Activated CD4-positive, alpha-beta memory T cell treated with anti-CD3 and anti-CD28 coated beads, Interleukin-2, amount 10 ng/mL, durations not matched to agents 7 days and 5 days (primary cell): ENCODE measurements at regions not wholly inside any gene's neighbourhood (a gene's known extent, or its start where the extent isn't known, plus 50 kb on each side); places are given as distances from the start of the nearest gene placed in this dataset.

Experiments
- CTCF ChIA-PET: fragments of 350-600 bp; sonication (Branson Sonifier 250); formaldehyde crosslinking; loops from one replicate; lab custom pipeline; 2021; ENCODE audit warnings: antibody characterized with exemption, inconsistent platforms; lab: Charles Lee
- POLR2A ChIA-PET: fragments of 350-600 bp; sonication (Branson Sonifier 250); formaldehyde crosslinking; loops from one replicate; lab custom pipeline; 2021; ENCODE audit warnings: antibody characterized with exemption; lab: Charles Lee
- DNase-seq: peaks from one replicate; pipeline ENCODE4 v3.0.0-alpha.2; 2020
- H3K27ac Mint-ChIP-seq: one replicate; pipeline ENCODE4 v1.8.0; 2021; ENCODE audit warnings: mild to moderate bottlenecking, mixed read lengths
- H3K27me3 Mint-ChIP-seq: one replicate; pipeline ENCODE4 v1.8.0; 2021; ENCODE audit warnings: mixed read lengths
- H3K36me3 Mint-ChIP-seq: one replicate; pipeline ENCODE4 v1.8.0; 2021; ENCODE audit warnings: low read depth, mixed read lengths
- H3K4me1 Mint-ChIP-seq: one replicate; pipeline ENCODE4 v1.8.0; 2021; ENCODE audit warnings: mixed read lengths
- H3K4me3 Mint-ChIP-seq: one replicate; pipeline ENCODE4 v1.8.0; 2021; ENCODE audit warnings: mild to moderate bottlenecking, mixed read lengths
- H3K9me3 Mint-ChIP-seq: one replicate; pipeline ENCODE4 v1.8.0; 2021; ENCODE audit warnings: mixed read lengths

DNA sequence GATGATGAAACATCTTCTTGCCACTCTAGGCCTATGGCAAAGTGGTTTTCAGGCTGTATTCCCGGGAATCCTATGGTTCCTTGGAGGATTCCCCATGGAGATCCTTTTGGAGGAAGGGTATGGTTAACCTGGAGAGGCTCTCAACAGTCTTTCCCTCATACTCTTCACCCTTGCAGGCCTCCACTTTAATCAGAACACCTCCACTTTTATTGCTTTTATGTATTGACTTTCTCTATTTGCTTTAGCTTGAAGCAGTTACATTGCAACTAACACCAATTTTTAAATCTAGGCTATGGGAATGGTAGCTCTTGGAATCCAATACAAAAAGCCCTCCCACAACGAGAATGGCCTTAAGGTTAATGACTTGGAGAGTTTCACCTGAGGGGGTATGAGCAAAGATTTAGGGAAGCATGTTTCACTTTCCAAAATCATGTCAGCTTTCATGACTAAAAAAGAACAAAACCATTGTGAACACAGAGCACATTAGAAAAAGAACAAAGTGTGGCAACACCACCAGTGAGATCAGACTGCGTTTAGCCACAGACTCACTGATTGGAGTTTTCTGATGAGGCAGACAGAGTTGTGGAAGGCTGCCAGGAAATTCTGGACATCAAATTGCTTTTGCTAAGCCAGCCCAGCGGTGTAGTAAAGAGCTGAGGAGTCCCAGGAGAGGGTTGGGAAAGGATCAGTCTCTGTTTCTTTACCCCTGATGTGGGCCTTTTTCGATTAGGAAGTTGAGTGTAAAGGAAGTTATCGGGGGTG, 130.4 kb upstream of the BMPER start:
- DNase-seq, result no peak
- Mint-ChIP-seq H3K27me3 (no peaks in the 10 kb centered on the region), H3K9me3 (no peaks in the 10 kb centered on the region), H3K4me1 (no peaks in the 10 kb centered on the region), H3K27ac (no peak overlapping the region), H3K36me3 (no peaks in the 10 kb centered on the region), H3K4me3 (no peak overlapping the region)
- ChIA-PET CTCF (no interaction called here), POLR2A (no interaction called here)

DNA sequence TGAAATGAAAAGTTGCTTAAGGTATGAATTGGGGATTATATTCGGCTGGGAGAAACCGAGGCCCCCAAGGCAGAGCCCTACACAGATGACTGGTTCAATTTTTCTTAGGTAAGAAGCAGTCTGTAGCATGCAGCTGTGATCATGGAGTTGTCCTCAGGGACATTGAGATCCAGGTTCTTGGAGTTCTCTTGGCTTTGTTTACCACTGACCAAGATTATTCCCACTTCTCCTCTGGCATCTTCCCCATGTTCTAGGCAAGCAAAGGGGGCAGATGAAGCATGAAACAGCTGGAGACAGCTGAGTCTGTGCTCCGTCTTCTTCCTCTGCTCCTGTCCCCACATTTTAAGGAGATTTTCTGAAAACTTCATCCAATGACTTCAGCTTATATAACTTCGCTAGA, 129.5 kb upstream of the BMPER start:
- no peak overlapping the region for H3K27ac Mint-ChIP-seq
- no peaks in the 10 kb centered on the region for H3K36me3 Mint-ChIP-seq
- CTCF ChIA-PET, result no interaction called here
- POLR2A ChIA-PET, result no interaction called here
- no peaks in the 10 kb centered on the region for H3K4me1 Mint-ChIP-seq
- H3K4me3 Mint-ChIP-seq, result no peak overlapping the region
- no peak for DNase-seq
- H3K27me3 Mint-ChIP-seq, result no peaks in the 10 kb centered on the region
- no peaks in the 10 kb centered on the region for H3K9me3 Mint-ChIP-seq

DNA sequence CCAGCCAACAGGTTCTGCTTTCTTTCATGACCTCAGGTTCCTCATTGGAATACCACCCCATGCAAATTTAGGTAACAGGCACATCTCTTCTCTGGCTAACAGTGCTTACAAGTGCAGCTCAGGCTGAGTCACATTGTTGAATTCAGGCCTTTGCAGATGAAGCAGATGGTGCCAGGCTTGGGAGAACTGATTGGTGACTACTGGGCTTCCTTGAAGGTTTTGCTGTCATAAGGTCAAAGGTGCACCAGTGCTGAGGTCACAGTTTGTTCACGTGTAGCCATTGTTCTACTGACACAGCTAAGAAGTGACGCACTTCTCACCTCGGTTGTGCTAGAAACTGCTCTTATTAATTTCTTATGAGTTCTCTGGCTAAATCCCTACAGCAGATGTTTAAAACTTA, 128.6 kb upstream of the BMPER start:
- Mint-ChIP-seq H3K27ac (no peak overlapping the region), H3K36me3 (no peaks in the 10 kb centered on the region), H3K9me3 (no peaks in the 10 kb centered on the region), H3K4me1 (no peaks in the 10 kb centered on the region), H3K27me3 (no peaks in the 10 kb centered on the region), H3K4me3 (no peak overlapping the region)
- ChIA-PET POLR2A (no interaction called here), CTCF (no interaction called here)
- DNase-seq, result no peak

DNA sequence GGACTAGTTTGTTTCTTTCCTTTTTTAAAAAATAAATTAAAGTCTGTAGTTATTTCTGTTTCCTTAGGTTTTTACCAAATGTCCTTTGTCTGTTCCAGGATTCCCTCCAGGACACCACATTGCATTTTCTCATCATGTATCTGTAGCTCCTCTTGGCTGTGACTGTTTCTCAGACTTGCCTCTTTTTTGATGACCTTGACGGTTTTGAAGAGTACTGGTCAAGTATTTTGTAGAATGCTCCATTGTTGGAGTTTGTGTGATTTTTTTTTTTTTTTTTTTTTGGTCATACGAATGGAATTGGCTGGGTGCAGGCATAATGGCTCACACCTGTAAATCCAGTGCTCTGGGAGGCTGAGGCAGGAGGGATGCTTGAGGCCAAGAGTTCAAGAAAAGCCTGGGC, 127.1 kb upstream of the BMPER start:
- CTCF ChIA-PET, result no interaction called here
- no peak overlapping the region for H3K27ac Mint-ChIP-seq
- no peaks in the 10 kb centered on the region for H3K36me3 Mint-ChIP-seq
- H3K27me3 Mint-ChIP-seq, result no peaks in the 10 kb centered on the region
- POLR2A ChIA-PET, result no interaction called here
- no peak overlapping the region for H3K4me3 Mint-ChIP-seq
- no peaks in the 10 kb centered on the region for H3K4me1 Mint-ChIP-seq
- DNase-seq, result no peak
- H3K9me3 Mint-ChIP-seq, result no peaks in the 10 kb centered on the region

DNA sequence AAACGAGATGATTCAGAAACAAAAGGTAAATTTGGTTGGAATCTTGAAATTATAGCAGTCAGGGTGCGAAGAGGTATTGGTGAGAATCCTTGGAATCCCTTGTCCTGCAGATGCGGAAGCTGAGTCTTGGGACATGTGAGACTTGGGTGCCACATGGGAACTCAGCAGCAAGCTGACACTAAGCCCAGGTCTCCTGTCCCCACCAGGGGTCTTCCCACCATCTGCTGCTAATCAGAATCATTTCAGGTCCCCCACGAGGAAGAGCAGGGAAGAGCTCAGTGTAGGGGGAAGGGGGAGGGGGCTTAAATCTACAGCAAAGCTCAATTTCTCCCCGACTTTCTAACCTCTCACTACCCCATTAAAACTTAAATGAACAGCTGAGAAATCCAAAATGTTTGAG, 126.1 kb upstream of the BMPER start:
- no peaks in the 10 kb centered on the region for H3K36me3 Mint-ChIP-seq
- no peak overlapping the region for H3K27ac Mint-ChIP-seq
- CTCF ChIA-PET, result no interaction called here
- H3K27me3 Mint-ChIP-seq, result no peaks in the 10 kb centered on the region
- no peak for DNase-seq
- no peaks in the 10 kb centered on the region for H3K9me3 Mint-ChIP-seq
- POLR2A ChIA-PET, result no interaction called here
- no peak overlapping the region for H3K4me3 Mint-ChIP-seq
- H3K4me1 Mint-ChIP-seq, result no peaks in the 10 kb centered on the region

DNA sequence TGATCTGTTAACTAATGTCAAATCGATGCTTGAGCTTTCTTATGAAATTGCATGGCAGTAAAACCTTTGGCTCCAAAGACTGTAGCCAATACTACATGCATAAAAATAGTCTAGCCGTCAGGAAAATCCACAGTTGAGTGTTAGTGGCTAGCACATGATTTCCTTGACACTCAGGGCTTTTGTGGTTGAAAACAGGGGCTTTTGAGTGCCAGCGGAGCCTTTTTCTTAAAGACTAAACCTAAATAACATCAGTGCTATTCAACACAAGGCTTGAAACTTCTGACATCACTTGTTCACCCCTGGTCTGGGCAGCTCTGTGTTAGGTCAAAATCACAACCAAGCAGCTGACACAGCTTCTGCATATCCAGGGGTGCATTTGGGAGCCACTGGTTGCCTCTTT, 124.2 kb upstream of the BMPER start:
- no peaks in the 10 kb centered on the region for H3K36me3 Mint-ChIP-seq
- no peaks in the 10 kb centered on the region for H3K27me3 Mint-ChIP-seq
- CTCF ChIA-PET, result no interaction called here
- no peaks in the 10 kb centered on the region for H3K9me3 Mint-ChIP-seq
- POLR2A ChIA-PET, result no interaction called here
- DNase-seq, result no peak
- H3K4me3 Mint-ChIP-seq, result no peak overlapping the region
- no peaks in the 10 kb centered on the region for H3K4me1 Mint-ChIP-seq
- no peak overlapping the region for H3K27ac Mint-ChIP-seq

DNA sequence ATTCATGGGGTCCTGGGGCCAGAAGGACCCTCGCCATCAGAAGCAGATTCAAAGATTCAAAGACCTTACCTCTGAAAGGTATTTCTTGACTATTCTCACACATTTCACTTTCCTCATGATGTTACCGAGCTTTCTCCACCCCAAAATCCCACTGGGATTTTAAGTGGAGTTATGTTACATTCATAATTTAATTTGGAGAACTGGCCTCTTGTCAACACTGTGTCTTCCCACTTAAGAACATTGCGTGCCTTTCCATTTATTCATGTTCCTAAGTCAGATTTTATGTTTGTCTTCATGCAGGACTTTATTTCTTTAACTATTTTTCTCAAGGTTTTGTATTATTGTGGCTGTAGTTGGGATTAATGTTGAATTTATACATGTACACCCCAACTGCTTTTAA, 123.5 kb upstream of the BMPER start:
- CTCF ChIA-PET, result no interaction called here
- no peak overlapping the region for H3K4me3 Mint-ChIP-seq
- H3K9me3 Mint-ChIP-seq, result no peaks in the 10 kb centered on the region
- H3K27ac Mint-ChIP-seq, result no peak overlapping the region
- POLR2A ChIA-PET, result no interaction called here
- H3K4me1 Mint-ChIP-seq, result no peaks in the 10 kb centered on the region
- DNase-seq, result no peak
- H3K36me3 Mint-ChIP-seq, result no peaks in the 10 kb centered on the region
- H3K27me3 Mint-ChIP-seq, result no peaks in the 10 kb centered on the region

DNA sequence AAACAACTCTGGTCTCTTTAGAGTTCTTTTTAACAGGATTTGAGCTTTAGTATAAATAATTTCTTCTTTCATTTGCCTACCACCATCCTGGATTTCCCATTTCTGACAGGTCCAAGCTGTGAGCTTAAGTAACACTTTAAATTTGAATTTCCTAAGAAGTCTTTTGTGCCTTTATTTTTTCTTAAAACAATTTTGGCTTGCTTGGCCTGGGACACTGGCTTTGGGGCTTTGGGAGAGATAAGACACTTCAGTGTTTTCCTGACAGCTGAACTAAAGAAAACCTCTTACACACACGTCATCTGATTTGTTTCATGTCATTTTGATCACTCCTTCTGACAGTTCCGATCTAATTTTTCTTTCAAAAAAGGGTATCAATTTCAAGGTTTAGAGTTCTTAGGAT, 121.3 kb upstream of the BMPER start:
- CTCF ChIA-PET, result no interaction called here
- Mint-ChIP-seq H3K4me1 (no peaks in the 10 kb centered on the region), H3K27me3 (no peaks in the 10 kb centered on the region), H3K36me3 (no peaks in the 10 kb centered on the region), H3K27ac (no peak overlapping the region), H3K4me3 (no peak overlapping the region), H3K9me3 (no peaks in the 10 kb centered on the region)
- POLR2A ChIA-PET, result no interaction called here
- DNase-seq, result no peak

DNA sequence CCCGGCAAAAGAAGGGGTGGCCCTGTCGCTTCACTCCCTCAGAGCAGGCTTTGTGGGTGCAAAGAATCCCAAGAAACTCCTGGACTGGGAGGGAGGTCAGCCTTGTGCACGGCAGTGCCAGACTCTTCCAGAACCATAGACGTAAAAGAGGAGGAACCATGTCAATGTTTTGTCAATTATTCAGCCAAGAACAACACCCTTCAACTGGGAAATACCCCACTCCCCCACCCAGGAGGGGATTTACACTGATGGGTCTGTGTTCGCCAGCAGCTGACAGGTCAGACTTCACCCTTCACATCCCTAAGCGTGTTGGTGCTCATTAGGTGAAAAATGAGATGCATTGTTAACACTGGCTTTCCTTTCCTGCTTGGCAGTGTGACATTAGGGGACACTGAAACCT, 116.8 kb upstream of the BMPER start:
- Mint-ChIP-seq H3K27me3 (no peaks in the 10 kb centered on the region), H3K4me3 (no peak overlapping the region), H3K27ac (no peak overlapping the region), H3K9me3 (no peaks in the 10 kb centered on the region), H3K36me3 (no peaks in the 10 kb centered on the region), H3K4me1 (no peaks in the 10 kb centered on the region)
- ChIA-PET POLR2A (no interaction called here), CTCF (no interaction called here)
- DNase-seq, result no peak

DNA sequence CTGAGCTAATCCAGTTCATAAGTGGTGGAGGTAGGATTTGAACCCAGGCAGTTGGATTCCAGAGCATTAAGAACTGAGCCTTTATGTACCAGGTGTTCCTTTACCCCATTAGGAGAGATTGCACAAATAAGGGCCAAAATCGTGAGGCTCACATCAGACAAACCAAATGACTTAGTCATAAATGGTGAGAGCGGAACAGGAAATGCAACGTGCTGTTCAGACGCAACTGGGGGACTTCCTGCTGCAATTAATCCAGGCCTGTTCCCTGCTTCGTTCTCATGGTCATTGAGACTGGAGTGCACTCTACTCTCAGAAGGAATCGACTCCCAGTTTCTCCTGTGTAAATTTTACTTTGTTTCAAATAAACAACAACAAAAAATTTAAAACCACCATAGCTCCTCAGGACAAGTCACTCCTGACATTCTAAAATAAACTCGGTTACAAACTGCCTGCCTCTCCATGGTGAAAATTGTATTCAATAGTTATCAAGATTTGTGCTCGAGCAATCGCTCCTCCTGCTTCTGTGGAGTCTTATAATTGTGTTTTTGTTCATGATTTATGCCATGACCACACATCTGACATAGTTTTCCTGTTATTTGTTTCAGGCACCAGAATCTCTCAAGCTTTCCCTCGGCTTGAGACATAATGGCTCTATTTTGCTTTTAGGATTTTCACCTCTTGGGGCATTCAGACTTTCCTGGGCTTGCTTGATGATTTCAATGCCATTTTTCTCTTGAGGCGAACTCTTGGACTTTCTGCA, 115.3 kb upstream of the BMPER start:
- POLR2A ChIA-PET, result no interaction called here
- H3K4me1 Mint-ChIP-seq, result no peaks in the 10 kb centered on the region
- CTCF ChIA-PET, result no interaction called here
- H3K27me3 Mint-ChIP-seq, result no peaks in the 10 kb centered on the region
- DNase-seq, result no peak
- H3K36me3 Mint-ChIP-seq, result no peaks in the 10 kb centered on the region
- H3K27ac Mint-ChIP-seq, result no peak overlapping the region
- H3K9me3 Mint-ChIP-seq, result no peaks in the 10 kb centered on the region
- H3K4me3 Mint-ChIP-seq, result no peak overlapping the region

DNA sequence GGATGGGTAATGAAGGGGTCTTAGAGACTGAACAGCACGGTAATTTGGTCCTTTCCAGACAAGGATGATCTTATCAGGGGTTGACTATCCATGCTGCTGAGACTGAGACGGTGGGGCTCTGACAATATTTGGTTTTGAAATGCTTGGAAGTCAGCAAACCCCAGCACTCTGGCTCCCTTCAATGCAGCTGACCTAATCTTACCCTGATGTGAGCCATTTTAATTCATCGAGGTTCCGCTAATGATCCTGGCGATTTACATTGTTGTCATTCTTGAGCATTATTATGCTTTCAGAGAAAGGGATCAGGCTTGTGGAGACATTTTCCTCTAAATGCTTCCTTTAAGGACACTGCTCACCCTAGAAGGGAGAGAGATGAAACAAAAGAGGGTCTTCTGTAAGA, 114.6 kb upstream of the BMPER start:
- Mint-ChIP-seq H3K27ac (no peak overlapping the region), H3K36me3 (no peaks in the 10 kb centered on the region), H3K9me3 (no peaks in the 10 kb centered on the region), H3K4me1 (no peaks in the 10 kb centered on the region), H3K4me3 (no peak overlapping the region), H3K27me3 (no peaks in the 10 kb centered on the region)
- POLR2A ChIA-PET, result no interaction called here
- CTCF ChIA-PET, result no interaction called here
- no peak for DNase-seq

DNA sequence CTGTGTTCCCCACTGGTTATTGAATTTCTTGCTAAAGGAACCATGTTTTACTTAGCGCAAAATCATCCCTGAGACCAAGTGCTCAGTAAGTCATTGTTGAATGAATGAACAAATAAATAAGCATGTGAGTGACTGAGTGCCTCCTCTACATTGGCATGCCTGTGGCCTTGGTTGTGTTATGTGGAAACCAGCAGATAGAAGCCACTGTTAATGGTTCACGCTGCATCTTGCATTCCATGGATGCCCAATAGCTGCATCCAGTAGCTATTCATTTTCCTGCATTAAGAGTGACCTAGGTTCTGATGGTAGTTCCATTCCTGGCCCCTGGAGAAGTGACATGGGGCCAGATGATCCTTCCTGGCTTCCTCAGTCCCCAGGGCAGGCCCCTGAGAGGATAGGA, 113.3 kb upstream of the BMPER start:
- Mint-ChIP-seq H3K27me3 (no peaks in the 10 kb centered on the region), H3K27ac (no peak overlapping the region)
- POLR2A ChIA-PET, result no interaction called here

DNA sequence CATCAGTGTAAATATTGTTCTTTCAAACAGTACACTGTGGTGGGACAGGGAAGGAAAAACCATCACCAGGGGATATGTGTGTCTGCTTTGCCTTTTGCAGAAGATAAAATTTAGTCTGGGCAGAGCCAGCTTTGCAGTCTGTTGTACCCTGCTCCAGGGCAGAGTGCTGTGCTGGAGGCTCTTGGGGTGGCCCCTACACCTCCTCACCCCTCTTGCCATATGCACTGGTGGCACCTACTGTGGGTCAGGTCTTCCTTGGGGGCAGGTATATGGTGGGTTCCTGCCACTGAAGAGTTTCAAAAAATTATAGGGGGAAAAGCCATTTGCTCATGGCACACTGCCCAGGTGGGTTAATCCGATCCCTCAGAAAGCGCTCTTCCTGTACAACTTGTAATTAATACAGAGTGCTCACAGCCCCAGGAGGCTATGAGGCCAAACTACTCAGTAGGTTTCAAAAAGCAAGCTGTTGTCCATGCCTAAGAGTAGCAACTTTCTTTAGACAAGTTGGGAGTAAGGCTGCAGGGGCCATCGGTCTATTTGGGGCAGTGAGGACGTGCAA, 112.7 kb upstream of the BMPER start:
- CTCF ChIA-PET, result no interaction called here
- POLR2A ChIA-PET, result no interaction called here
- H3K36me3 Mint-ChIP-seq, result no peaks in the 10 kb centered on the region
- no peak overlapping the region for H3K4me3 Mint-ChIP-seq
- no peaks in the 10 kb centered on the region for H3K9me3 Mint-ChIP-seq
- no peak for DNase-seq
- no peaks in the 10 kb centered on the region for H3K4me1 Mint-ChIP-seq
- no peaks in the 10 kb centered on the region for H3K27me3 Mint-ChIP-seq
- H3K27ac Mint-ChIP-seq, result no peak overlapping the region

More for the DNA sequence above, 113.3 kb upstream of the BMPER start:
- CTCF ChIA-PET, result no interaction called here
- Mint-ChIP-seq H3K36me3 (no peaks in the 10 kb centered on the region), H3K4me1 (no peaks in the 10 kb centered on the region), H3K9me3 (no peaks in the 10 kb centered on the region), H3K4me3 (no peak overlapping the region)
- no peak for DNase-seq

DNA sequence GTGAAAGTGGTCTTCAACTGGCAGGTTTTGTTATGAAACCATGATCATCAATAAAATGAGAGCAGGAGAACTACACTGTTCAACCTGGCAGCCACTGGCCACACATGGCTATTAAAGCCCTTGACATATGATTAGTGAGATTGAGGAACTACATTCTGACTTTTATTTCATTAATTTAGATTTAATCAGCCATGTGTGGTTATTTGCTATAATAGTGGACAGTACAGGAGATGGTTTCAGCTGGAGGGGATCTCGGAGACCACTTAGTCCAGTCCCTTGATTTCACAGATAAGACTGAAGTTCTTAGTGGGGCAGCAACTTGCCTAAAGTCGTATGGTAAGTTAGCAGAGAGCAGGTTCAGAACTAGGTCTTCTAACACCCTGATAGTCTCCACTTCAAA, 111.7 kb upstream of the BMPER start:
- Mint-ChIP-seq H3K36me3 (no peaks in the 10 kb centered on the region), H3K4me3 (no peak overlapping the region), H3K27ac (no peak overlapping the region), H3K4me1 (no peaks in the 10 kb centered on the region), H3K9me3 (no peaks in the 10 kb centered on the region), H3K27me3 (no peaks in the 10 kb centered on the region)
- POLR2A ChIA-PET, result no interaction called here
- DNase-seq, result no peak
- CTCF ChIA-PET, result no interaction called here
